ENCODE measurements at regions not wholly inside any gene's neighbourhood (a gene's known extent, or its start where the extent isn't known, plus 50 kb on each side); places are given as distances from the start of the nearest gene placed in this dataset.

GRCh38 chr16:11479916-11480315 is 106.8 kb downstream of the LITAF start:
- TF ChIP-seq SREBF1 (IDR thresholded peaks at IDR 0.05; ENCODE audit: low read length): no peak
- no peak for TF ChIP-seq CHD1 (IDR thresholded peaks at IDR 0.05; ENCODE audit: low read depth, low read length)
- TF ChIP-seq MEF2A (IDR thresholded peaks at IDR 0.05; ENCODE audit: insufficient read depth, low read depth, low read length): no peak
- TF ChIP-seq CBX3 (IDR thresholded peaks at IDR 0.05; ENCODE audit: borderline replicate concordance, low read depth): no peak
- TF ChIP-seq, protein P1, sequence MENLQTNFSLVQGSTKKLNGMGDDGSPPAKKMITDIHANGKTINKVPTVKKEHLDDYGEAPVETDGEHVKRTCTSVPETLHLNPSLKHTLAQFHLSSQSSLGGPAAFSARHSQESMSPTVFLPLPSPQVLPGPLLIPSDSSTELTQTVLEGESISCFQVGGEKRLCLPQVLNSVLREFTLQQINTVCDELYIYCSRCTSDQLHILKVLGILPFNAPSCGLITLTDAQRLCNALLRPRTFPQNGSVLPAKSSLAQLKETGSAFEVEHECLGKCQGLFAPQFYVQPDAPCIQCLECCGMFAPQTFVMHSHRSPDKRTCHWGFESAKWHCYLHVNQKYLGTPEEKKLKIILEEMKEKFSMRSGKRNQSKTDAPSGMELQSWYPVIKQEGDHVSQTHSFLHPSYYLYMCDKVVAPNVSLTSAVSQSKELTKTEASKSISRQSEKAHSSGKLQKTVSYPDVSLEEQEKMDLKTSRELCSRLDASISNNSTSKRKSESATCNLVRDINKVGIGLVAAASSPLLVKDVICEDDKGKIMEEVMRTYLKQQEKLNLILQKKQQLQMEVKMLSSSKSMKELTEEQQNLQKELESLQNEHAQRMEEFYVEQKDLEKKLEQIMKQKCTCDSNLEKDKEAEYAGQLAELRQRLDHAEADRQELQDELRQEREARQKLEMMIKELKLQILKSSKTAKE (IDR thresholded peaks at IDR 0.05; ENCODE audit: low read depth, poor library complexity, severe bottlenecking): no peak
- no peak for TF ChIP-seq ZBED1 (IDR thresholded peaks at IDR 0.05; ENCODE audit: borderline replicate concordance)
- no peak for TF ChIP-seq ETV6 (conservative IDR thresholded peaks at IDR 0.05 in 1 of 2, IDR thresholded peaks at IDR 0.05 in 1 of 2; ENCODE audit: borderline replicate concordance in 1 of 2, low read depth in 1 of 2)
- no peak for TF ChIP-seq RBBP5 (conservative IDR thresholded peaks at IDR 0.05)
- no peak for TF ChIP-seq KDM1A (IDR thresholded peaks at IDR 0.05; ENCODE audit: borderline replicate concordance)
- ATAC-seq: no peak
- peaks cover 12% of the 10 kb centered on the region for H3K9me3 ChIP-seq (replicated peaks; ENCODE audit: control insufficient read depth, insufficient read depth, low read length)
- no peaks in the 10 kb centered on the region for H3K4me1 ChIP-seq (ENCODE audit: control insufficient read depth, insufficient read depth, low read length)
- intact Hi-C loops (cut with micrococcal nuclease; ENCODE audit: unreplicated experiment): no loop called here
- ChIA-PET POLR2A (no interaction called here), RAD21 (ENCODE audit: unreplicated experiment) (no interaction called here), CTCF (no interaction called here), SMC1A (ENCODE audit: uncharacterized antibody, unreplicated experiment) (interaction anchor here (1.5 kb wide), 1 partner anchor 16 kb away, joined by 3 read pairs; no protein-coding TSS in a partner anchor)
- no peak overlapping the region for H3K4me3 ChIP-seq
- FAIRE-seq: no peak
- WGBS (ENCODE audit: insufficient coverage, insufficient replicate concordance, low lambda C conversion rate, missing lambda C conversion rate): 91% methylated on average over 4 of the region's 4 CpGs
- no peak overlapping the region for H3K4me2 ChIP-seq (ENCODE audit: control insufficient read depth, insufficient read depth)
- in situ Hi-C loops (cut with MboI): no loop called here
- no peaks in the 10 kb centered on the region for H4K20me1 ChIP-seq (ENCODE audit: control insufficient read depth, insufficient read depth)
- H3K79me2 ChIP-seq (ENCODE audit: control insufficient read depth, insufficient read depth, low read length): no peaks in the 10 kb centered on the region
- H2AFZ ChIP-seq (ENCODE audit: control insufficient read depth, low read depth, low read length): no peak overlapping the region
- no peak overlapping the region for H3K27ac ChIP-seq (ENCODE audit: control insufficient read depth, insufficient read depth)
- H3K36me3 ChIP-seq (ENCODE audit: control insufficient read depth in 2 of 2, insufficient read depth in 2 of 2, low read length in 1 of 2): no peaks in the 10 kb centered on the region
- H3K27me3 ChIP-seq (replicated peaks in 1 of 2; ENCODE audit: control insufficient read depth in 2 of 2, insufficient read depth in 2 of 2, low read length in 1 of 2): no peaks in the 10 kb centered on the region
- no peak for DNase-seq (ENCODE audit: low read depth, low spot score)
- no TSS peak for BruUV-seq (replicated peaks)
- no peak overlapping the region for H3K9ac ChIP-seq (ENCODE audit: control insufficient read depth, insufficient read depth, low read length)

Data from GM12878 (cell line).